Left lung (tissue), 4 donors: ENCODE measurements at regions not wholly inside any gene's neighbourhood (a gene's known extent, or its start where the extent isn't known, plus 50 kb on each side); places are given as distances from the start of the nearest gene placed in this dataset.

Source experiments
- ATAC-seq: fragments of 200-7000 bp; cut with Tn5 transposase; one replicate; pipeline ENCODE4 v1.9.1; 2020; ENCODE audit warnings: moderate library complexity
- DNase-seq, 4 donors: peaks; one replicate each; pipeline ENCODE4 v3.0.0-alpha.2; 2013 to 2020
- H3K27ac ChIP-seq, 2 donors: fragments of 200-600 bp; sonication (generic) in 1 of 2; one replicate each; pipeline versions ENCODE4 v1.5.0 to v1.8.0; 2020 to 2021
- H3K27me3 ChIP-seq, 2 donors: fragments of 200-600 bp; sonication (generic) in 1 of 2; one replicate each; pipeline versions ENCODE4 v1.5.0 to v1.8.0; 2020 to 2021
- H3K36me3 ChIP-seq, 2 donors: fragments of 200-600 bp; sonication (generic) in 1 of 2; one replicate each; pipeline versions ENCODE4 v1.5.0 to v1.8.0; 2020 to 2021
- H3K4me1 ChIP-seq, 2 donors: fragments of 200-600 bp; one replicate each; pipeline ENCODE4 v1.8.0; 2021
- H3K4me3 ChIP-seq, 2 donors: fragments of 200-600 bp; sonication (generic) in 1 of 2; one replicate each; pipeline versions ENCODE4 v1.5.0 to v1.8.0; 2020 to 2021; ENCODE audit warnings: mild to moderate bottlenecking in 1 of 2
- H3K9me3 ChIP-seq, 2 donors: fragments of 200-600 bp; sonication (generic) in 1 of 2; one replicate each; pipeline versions ENCODE4 v1.5.0 to v1.8.0; 2020 to 2021
- intact Hi-C, 2 donors: fragments of 100-400 bp; cut with DNase I; formaldehyde crosslinking; loops; one replicate each; pipeline versions ENCODE4 v1.11.2 to v1.14.2; 2022
- TF ChIP-seq, protein P1 (sequence below), 2 donors: fragments of 200-600 bp; sonication (generic) in 1 of 2; IDR thresholded peaks; one replicate each; pipeline versions ENCODE4 v1.5.0 to v1.8.0; 2021; ENCODE audit warnings: antibody characterized with exemption in 2 of 2
- donor health status: DM: no; HTN: yes; CAD: no.
- donor health status: DM: no; HTN: no; CAD: no.

DNA sequence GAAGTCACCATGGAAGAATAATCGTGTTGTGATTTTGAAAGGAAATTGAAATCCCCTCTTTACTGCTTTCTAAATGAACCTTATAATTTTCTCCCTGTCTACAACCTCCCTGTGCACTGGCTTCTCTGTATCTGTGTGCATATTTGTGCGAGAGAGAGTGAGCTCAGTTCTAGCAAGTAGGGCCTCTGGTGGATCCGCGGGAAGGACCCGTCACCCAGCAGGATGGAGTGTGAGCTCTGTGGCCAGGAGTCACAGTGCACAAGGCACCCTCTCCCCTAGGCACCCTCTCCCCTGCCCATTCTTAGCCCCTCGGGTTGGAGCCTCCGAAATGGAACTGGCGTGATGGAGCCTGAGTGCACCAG lies 109.0 kb downstream of the TRIM29 start:
- no peaks in the 10 kb centered on the region for H3K4me1 ChIP-seq
- no peak overlapping the region for H3K27ac ChIP-seq
- intact Hi-C loops, result no loop called here
- TF ChIP-seq, protein P1, sequence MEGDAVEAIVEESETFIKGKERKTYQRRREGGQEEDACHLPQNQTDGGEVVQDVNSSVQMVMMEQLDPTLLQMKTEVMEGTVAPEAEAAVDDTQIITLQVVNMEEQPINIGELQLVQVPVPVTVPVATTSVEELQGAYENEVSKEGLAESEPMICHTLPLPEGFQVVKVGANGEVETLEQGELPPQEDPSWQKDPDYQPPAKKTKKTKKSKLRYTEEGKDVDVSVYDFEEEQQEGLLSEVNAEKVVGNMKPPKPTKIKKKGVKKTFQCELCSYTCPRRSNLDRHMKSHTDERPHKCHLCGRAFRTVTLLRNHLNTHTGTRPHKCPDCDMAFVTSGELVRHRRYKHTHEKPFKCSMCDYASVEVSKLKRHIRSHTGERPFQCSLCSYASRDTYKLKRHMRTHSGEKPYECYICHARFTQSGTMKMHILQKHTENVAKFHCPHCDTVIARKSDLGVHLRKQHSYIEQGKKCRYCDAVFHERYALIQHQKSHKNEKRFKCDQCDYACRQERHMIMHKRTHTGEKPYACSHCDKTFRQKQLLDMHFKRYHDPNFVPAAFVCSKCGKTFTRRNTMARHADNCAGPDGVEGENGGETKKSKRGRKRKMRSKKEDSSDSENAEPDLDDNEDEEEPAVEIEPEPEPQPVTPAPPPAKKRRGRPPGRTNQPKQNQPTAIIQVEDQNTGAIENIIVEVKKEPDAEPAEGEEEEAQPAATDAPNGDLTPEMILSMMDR (IDR thresholded peaks at IDR 0.05), result no peak
- no peaks in the 10 kb centered on the region for H3K9me3 ChIP-seq
- DNase-seq (no peak), ATAC-seq (no peak)
- no peaks in the 10 kb centered on the region for H3K36me3 ChIP-seq
- peaks cover 0 to 56% of the 10 kb centered on the region in 2 donors for H3K27me3 ChIP-seq
- H3K4me3 ChIP-seq, result no peak overlapping the region

DNA sequence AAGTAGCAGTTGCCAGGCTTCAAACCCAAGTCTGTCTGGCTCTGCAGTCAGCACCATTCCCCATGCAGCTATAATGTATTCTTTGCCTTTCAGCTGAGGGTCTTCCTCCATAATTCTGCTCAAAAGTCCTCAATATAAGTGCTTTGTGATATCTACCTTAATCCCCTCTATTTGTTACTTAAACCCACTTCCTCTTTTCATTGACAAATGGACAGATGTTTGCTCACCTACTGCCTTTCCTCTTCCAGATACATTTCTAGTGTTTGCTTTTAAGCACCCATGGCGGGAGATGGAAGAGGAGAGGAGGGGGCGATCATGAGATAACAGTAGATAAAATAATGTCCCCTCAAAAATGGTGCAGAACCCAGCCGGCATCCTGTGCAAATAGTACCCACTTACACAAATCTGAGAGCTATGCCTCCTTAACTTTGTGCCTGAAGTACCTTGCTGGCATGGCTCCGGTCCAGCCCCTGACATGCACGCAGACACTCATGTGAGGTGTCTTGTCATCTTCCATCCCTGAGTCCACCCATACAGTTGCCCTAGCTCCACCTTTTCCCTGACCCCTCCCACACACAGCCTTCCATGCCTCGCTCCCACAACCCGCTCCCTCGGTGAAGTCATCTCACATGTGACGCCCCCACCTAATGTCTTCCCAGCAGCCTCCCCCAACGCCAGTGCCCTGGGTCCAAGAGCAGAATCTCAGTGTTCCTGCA lies 109.6 kb downstream of the TRIM29 start:
- H3K36me3 ChIP-seq, result no peaks in the 10 kb centered on the region
- intact Hi-C loops, result no loop called here
- H3K4me3 ChIP-seq, result no peak overlapping the region
- H3K4me1 ChIP-seq, result no peaks in the 10 kb centered on the region
- TF ChIP-seq, protein P1 (IDR thresholded peaks at IDR 0.05), result no peak
- no peak overlapping the region for H3K27ac ChIP-seq
- no peaks in the 10 kb centered on the region for H3K9me3 ChIP-seq
- peaks cover 0 to 59% of the 10 kb centered on the region in 2 donors for H3K27me3 ChIP-seq
- DNase-seq (no peak), ATAC-seq (no peak)

DNA sequence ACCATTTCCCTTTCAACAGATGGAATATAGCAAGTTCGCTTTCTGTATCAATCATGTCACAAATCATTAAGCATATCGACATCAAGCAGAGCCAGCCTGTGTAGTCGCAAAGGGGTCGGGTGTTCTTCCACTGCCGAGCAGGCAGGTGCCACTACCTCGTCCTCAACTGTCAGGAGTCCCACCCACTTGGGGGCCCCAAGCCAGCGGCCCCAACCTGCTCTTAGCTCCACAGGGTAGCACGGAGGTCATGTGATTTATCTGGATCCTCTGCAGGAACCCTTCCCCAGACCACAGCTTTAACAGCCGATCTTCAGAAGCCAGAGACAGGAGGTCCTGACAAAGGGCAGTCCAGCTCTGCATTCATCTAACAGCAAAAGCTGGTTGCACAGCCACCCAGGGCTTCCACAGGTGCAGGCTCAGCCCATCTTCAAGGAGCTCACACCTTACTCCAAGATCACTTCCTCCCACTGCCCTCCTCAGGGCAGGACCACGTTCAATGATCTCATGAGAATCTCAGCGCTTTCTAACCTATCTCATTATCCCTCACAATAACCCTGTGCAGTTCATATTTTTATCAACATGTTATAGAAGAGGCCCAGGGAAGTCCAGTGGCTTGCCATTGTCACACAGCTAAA lies 110.2 kb downstream of the TRIM29 start:
- no peaks in the 10 kb centered on the region for H3K9me3 ChIP-seq
- intact Hi-C loops, result no loop called here
- no peaks in the 10 kb centered on the region for H3K36me3 ChIP-seq
- ATAC-seq, result no peak
- peaks cover 0 to 63% of the 10 kb centered on the region in 2 donors for H3K27me3 ChIP-seq
- no peak overlapping the region for H3K4me3 ChIP-seq
- H3K4me1 ChIP-seq, result no peaks in the 10 kb centered on the region
- TF ChIP-seq, protein P1 (IDR thresholded peaks at IDR 0.05), result no peak
- H3K27ac ChIP-seq, result no peak overlapping the region
- no peak for DNase-seq

DNA sequence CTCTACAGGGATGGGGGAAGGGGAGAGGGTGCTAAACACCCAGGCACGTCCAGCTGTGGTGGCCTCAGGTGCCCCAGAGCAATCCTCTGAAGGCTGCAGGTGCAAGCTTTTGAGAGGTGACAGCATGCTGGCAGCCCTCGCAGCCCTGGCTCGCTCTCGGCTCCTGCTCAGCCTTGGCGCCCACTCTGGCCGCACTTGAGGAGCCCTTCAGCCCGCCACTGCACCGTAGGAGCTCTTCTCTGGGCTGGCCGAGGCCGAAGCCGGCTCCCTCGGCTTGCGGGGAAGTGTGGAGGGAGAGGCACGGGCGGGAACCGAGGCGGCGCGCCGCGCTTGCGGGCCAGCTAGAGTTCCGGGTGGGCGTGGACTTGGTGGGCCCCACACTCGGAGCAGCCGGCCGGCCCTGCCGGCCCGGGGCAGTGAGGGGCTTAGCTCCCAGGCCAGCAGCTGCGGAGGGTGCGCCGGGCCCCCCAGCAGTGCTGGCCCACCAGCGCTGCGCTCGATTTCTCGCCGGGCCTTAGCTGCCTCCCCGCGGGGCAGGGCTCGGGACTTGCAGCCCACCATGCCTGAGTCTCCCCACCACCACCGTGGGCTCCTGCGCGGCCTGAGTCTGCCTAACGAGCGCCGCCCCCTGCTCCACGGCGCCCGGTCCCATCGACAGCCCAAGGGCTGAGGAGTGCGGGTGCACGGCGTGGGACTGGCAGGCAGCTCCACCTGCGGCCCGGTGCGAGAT lies 112.1 kb downstream of the TRIM29 start:
- Histone ChIP-seq H3K4me3 (no peak overlapping the region), H3K27ac (no peak overlapping the region), H3K9me3 (no peaks in the 10 kb centered on the region), H3K36me3 (no peaks in the 10 kb centered on the region), H3K27me3 (peaks cover 0 to 58% of the 10 kb centered on the region in 2 donors), H3K4me1 (no peaks in the 10 kb centered on the region)
- intact Hi-C loops, result no loop called here
- TF ChIP-seq, protein P1 (IDR thresholded peaks at IDR 0.05), result no peak
- DNase-seq (peak in 1 of 4 donors; percentile 77), ATAC-seq (peak; percentile 18)

DNA sequence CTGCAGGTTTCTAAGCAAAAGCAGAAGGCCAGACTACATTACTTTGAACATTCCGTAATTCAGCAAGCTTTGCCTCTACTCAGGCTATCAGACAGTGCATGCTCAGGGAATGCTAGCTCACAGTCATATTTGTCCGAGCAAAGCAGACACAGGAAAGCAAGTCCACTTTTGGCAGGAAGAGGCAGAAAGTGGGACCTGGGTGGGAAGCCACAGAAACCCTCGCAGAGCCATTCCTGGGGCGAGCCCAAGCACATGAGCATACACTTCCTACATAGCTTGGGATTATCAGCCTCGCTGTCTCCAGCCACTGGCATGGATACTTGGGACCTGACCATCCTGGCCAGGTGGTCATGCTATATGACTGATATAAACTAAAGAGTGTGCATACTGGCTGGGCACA lies 113.3 kb downstream of the TRIM29 start:
- Histone ChIP-seq H3K27me3 (peaks cover 0 to 60% of the 10 kb centered on the region in 2 donors), H3K9me3 (no peaks in the 10 kb centered on the region), H3K36me3 (no peaks in the 10 kb centered on the region), H3K4me1 (no peaks in the 10 kb centered on the region), H3K4me3 (no peak overlapping the region), H3K27ac (no peak overlapping the region)
- TF ChIP-seq, protein P1 (IDR thresholded peaks at IDR 0.05), result no peak
- intact Hi-C loops, result no loop called here
- ATAC-seq (no peak), DNase-seq (no peak)
